OCI-LY1 (cell line): ENCODE measurements at regions not wholly inside any gene's neighbourhood (a gene's known extent, or its start where the extent isn't known, plus 50 kb on each side); places are given as distances from the start of the nearest gene placed in this dataset.

Experiments
- H2AFZ ChIP-seq: fragments of 200-600 bp; sonication (generic), shearing (Covaris generic); 2 replicates; pipeline ENCODE4 v1.6.0; 2014; ENCODE audit warnings: antibody characterized with exemption, mild to moderate bottlenecking, low read length
- H3F3A ChIP-seq: fragments of 200-600 bp; sonication (generic), shearing (Covaris generic); 2 replicates; pipeline ENCODE4 v1.6.0; 2014; ENCODE audit warnings: mild to moderate bottlenecking, antibody characterized with exemption, low read length, moderate library complexity; ENCODE audit not compliant: insufficient read depth
- H3K27ac ChIP-seq: fragments of 200-600 bp; sonication (generic); 2 replicates; pipeline ENCODE4 v1.5.1; 2014; ENCODE audit warnings: low read length, mixed run types, mild to moderate bottlenecking, low read depth; ENCODE audit not compliant: poor library complexity, severe bottlenecking
- H3K27me3 ChIP-seq: fragments of 200-600 bp; sonication (generic); 2 replicates; pipeline ENCODE4 v1.6.0; 2014; ENCODE audit warnings: antibody characterized with exemption, mild to moderate bottlenecking, low read length, moderate library complexity; ENCODE audit not compliant: insufficient read depth
- H3K36me3 ChIP-seq: fragments of 200-600 bp; sonication (generic); 2 replicates; pipeline ENCODE4 v1.6.1; 2014; ENCODE audit warnings: mild to moderate bottlenecking, antibody characterized with exemption, low read length, moderate library complexity, mixed read lengths; ENCODE audit not compliant: insufficient read depth
- H3K4me1 ChIP-seq: fragments of 200-600 bp; sonication (generic); 2 replicates; pipeline ENCODE4 v1.5.1; 2014; ENCODE audit warnings: mild to moderate bottlenecking, low read length, moderate library complexity; ENCODE audit not compliant: insufficient read depth, severe bottlenecking
- H3K4me2 ChIP-seq: fragments of 200-600 bp; sonication (generic), shearing (Covaris generic); 2 replicates; pipeline ENCODE4 v1.6.1; 2014; ENCODE audit warnings: low read length
- H3K4me3 ChIP-seq: fragments of 200-600 bp; sonication (generic); 2 replicates; pipeline ENCODE4 v1.5.1; 2014; ENCODE audit warnings: low read length, low read depth, mild to moderate bottlenecking, mixed read lengths; ENCODE audit not compliant: poor library complexity, severe bottlenecking
- H3K79me2 ChIP-seq: fragments of 200-600 bp; shearing (Covaris generic); 2 replicates; pipeline ENCODE4 v1.6.1; 2016; ENCODE audit warnings: mixed run types, low read length, mixed read lengths; ENCODE audit not compliant: insufficient read depth
- H3K9ac ChIP-seq: fragments of 200-600 bp; sonication (generic), shearing (Covaris generic); 2 replicates; pipeline ENCODE4 v1.6.1; 2014; ENCODE audit warnings: mild to moderate bottlenecking, low read length, mixed read lengths
- H3K9me2 ChIP-seq: fragments of 200-600 bp; sonication (generic), shearing (Covaris generic); 2 replicates; pipeline ENCODE4 v1.6.1; 2014; ENCODE audit warnings: low read depth, mild to moderate bottlenecking, low read length, mixed read lengths
- H3K9me3 ChIP-seq: fragments of 200-600 bp; shearing (Covaris generic); 2 replicates; pipeline ENCODE4 v1.6.1; 2014; ENCODE audit warnings: low read length, mixed read lengths
- H4K20me1 ChIP-seq: fragments of 200-600 bp; sonication (generic), shearing (Covaris generic); 2 replicates; pipeline ENCODE4 v1.6.0; 2016; ENCODE audit warnings: mild to moderate bottlenecking, low read length; ENCODE audit not compliant: insufficient read depth
- EZH2 ChIP-seq: fragments of 200-600 bp; sonication (generic), shearing (Covaris generic); IDR thresholded peaks from 2 replicates; pipeline ENCODE4 v1.8.0; 2017; ENCODE audit warnings: borderline replicate concordance, mixed run types, mild to moderate bottlenecking, antibody characterized with exemption, low read length, moderate library complexity, mixed read lengths
- TF ChIP-seq, protein P1 (sequence below): fragments of 200-600 bp; sonication (generic), shearing (Covaris generic); IDR thresholded peaks from 2 replicates; pipeline ENCODE4 v1.5.1; 2017; ENCODE audit warnings: mild to moderate bottlenecking, antibody characterized with exemption, low read length, moderate library complexity, mixed read lengths

DNA sequence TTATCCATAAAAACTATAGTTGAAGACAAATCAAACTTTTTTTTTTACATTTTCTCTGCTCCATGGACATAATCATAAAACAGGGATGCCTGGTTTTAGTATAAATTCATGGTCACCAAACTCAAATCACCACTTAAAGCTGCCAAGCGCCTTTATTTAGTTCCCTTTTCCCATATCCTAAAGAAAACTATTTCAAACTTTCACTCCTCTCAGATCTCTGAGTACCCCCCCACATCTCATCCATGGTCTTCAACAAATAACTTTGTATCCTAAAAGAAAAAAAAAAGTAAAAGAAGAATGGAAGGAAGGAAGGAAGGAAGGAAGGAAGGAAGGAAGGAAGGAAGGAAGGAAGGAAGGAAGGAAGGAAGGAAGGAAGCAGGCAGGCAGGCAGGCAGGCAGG lies 1438.7 kb downstream of the C4orf33 start:
- Histone ChIP-seq H2AFZ (no peak overlapping the region), H3K4me3 (no peak overlapping the region), H3K27me3 (no peaks in the 10 kb centered on the region), H3K9ac (no peak overlapping the region), H3K79me2 (no peaks in the 10 kb centered on the region), H3K9me3 (no peaks in the 10 kb centered on the region), H4K20me1 (no peaks in the 10 kb centered on the region), H3K4me1 (peaks cover 20% of the 10 kb centered on the region), H3K36me3 (no peaks in the 10 kb centered on the region), H3K4me2 (no peak overlapping the region), H3K9me2 (no peaks in the 10 kb centered on the region), H3K27ac (no peak overlapping the region), H3F3A (no peaks in the 10 kb centered on the region)
- no peak for TF ChIP-seq EZH2
- TF ChIP-seq, protein P1, sequence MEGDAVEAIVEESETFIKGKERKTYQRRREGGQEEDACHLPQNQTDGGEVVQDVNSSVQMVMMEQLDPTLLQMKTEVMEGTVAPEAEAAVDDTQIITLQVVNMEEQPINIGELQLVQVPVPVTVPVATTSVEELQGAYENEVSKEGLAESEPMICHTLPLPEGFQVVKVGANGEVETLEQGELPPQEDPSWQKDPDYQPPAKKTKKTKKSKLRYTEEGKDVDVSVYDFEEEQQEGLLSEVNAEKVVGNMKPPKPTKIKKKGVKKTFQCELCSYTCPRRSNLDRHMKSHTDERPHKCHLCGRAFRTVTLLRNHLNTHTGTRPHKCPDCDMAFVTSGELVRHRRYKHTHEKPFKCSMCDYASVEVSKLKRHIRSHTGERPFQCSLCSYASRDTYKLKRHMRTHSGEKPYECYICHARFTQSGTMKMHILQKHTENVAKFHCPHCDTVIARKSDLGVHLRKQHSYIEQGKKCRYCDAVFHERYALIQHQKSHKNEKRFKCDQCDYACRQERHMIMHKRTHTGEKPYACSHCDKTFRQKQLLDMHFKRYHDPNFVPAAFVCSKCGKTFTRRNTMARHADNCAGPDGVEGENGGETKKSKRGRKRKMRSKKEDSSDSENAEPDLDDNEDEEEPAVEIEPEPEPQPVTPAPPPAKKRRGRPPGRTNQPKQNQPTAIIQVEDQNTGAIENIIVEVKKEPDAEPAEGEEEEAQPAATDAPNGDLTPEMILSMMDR, result no peak

DNA sequence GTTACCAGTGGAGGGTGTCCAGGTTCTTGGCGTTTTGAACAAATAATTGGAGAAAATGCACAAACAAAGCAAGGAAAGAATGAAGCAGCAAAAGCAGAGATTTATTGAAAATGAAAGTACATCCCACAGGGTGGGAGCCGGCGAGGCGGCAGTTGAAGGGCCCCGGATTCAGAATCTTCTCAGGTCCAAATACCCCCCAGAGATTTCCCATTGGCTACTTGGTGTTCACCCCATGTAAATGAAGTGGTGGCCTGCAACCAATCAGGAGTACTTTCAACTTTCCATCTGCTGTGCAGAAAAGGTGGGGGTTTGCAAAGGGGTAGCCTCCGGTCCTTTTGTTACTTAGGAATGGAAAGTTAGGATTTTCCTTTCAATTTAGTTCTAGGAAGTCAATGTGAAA lies 1447.0 kb downstream of the C4orf33 start:
- Histone ChIP-seq H3K4me1 (peaks cover 23% of the 10 kb centered on the region), H3K4me3 (no peak overlapping the region), H4K20me1 (no peaks in the 10 kb centered on the region), H3K36me3 (no peaks in the 10 kb centered on the region), H3K79me2 (no peaks in the 10 kb centered on the region), H3K9me3 (no peaks in the 10 kb centered on the region), H3K27ac (no peak overlapping the region), H2AFZ (no peak overlapping the region), H3K9me2 (no peaks in the 10 kb centered on the region), H3K9ac (no peak overlapping the region), H3F3A (no peaks in the 10 kb centered on the region), H3K4me2 (no peak overlapping the region), H3K27me3 (no peaks in the 10 kb centered on the region)
- no peak for TF ChIP-seq EZH2
- TF ChIP-seq, protein P1, result no peak

DNA sequence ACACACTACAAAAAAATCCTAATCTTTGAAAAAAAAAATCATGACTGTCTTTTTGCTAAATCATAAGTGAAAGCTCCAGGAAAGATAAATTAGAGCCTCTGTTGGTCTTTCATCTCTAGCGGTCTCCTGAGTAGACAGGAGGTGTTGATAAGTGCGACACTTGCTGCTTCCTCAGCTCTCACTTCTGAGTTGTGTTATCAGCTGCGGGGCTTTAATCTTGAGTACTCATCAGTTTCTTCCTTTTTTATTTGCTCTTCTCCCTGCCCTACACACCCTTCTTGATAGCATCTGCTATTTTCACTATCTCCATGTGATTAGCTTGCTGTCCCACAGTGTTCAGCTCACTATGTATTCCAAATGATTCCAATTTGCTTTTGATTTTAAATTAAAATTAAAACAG lies 1449.2 kb downstream of the C4orf33 start:
- Histone ChIP-seq H3K27me3 (no peaks in the 10 kb centered on the region), H3K79me2 (no peaks in the 10 kb centered on the region), H3K9ac (no peak overlapping the region), H3K9me2 (no peaks in the 10 kb centered on the region), H3K9me3 (no peaks in the 10 kb centered on the region), H3K27ac (no peak overlapping the region), H3K4me3 (no peak overlapping the region), H3F3A (no peaks in the 10 kb centered on the region), H2AFZ (no peak overlapping the region), H4K20me1 (no peaks in the 10 kb centered on the region), H3K4me2 (no peak overlapping the region), H3K4me1 (peaks cover 23% of the 10 kb centered on the region), H3K36me3 (no peaks in the 10 kb centered on the region)
- TF ChIP-seq, protein P1, result no peak
- TF ChIP-seq EZH2, result no peak
